LNCAP (cell line): ENCODE measurements at regions not wholly inside any gene's neighbourhood (a gene's known extent, or its start where the extent isn't known, plus 50 kb on each side); places are given as distances from the start of the nearest gene placed in this dataset.

ENCODE experiments used
- CTCF ChIP-seq: fragments of 450-650 bp; IDR thresholded peaks from 2 replicates; pipeline ENCODE4 v1.5.1; 2017; ENCODE audit warnings: mild to moderate bottlenecking

DNA sequence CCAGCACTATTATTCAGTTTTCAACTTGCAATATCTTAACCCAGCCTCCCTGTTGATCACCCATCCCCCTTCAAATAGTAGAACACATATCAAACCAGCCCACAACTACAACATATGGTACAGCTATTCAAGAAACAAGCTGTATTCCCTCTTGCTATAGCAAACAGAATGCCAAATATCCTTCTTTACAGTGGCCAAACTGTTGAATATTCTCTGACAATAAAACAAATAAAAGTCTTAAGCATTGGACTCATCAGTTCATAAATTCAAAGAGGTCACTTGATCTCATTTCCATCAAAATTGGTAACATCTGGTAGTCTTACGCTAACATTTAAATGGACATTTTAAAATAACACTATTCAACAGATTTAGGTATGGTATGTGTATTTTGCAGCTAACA is 350.8 kb downstream of the EFNA5 start:
- TF ChIP-seq CTCF: no peak

- TF ChIP-seq CTCF: no peak
Observed at GRCh38 chr5:107314330-107314729, 356.4 kb downstream of the EFNA5 start.

GRCh38 chr5:107313921-107314320 is 356.8 kb downstream of the EFNA5 start:
- no peak for TF ChIP-seq CTCF

DNA sequence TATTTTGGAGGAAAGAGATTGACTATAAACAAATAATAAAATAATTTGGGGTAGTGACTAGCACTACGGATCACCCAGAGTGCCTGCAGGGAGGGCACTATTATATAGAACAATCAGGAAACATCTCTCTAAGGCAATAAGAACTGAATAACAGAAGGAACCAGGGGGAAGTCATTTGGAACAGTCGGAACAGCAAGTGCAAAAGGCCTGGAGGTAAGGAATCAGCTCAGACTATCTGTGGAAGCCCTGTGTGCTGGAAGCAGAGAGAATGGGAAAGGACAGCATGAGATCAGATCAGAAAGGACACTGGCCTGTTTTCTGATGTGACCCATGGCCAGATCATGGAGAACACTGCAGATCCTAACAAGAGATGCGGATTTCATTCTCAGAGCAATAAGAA is 357.6 kb downstream of the EFNA5 start:
- no peak for TF ChIP-seq CTCF

- TF ChIP-seq CTCF: no peak
Observed at GRCh38 chr5:107310181-107310580, 360.6 kb downstream of the EFNA5 start.

DNA sequence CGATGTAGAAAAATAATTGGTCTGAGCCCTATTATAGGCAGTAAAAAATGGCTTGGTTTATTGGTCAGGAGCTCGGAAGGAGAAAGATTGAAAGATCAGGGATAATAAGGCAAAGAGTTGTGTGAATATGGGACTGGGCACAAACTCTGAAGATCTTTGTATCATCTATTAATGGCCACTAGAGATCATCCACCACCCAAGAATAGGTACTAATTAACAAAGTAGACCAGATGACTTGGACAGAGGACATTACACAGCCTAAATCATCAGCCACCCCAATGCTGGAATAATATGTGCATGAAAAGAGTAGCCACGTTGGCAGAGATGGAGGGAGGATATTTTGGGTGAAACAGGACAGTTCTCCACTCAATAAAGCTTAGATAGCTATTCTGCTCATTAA is 364.1 kb downstream of the EFNA5 start:
- TF ChIP-seq CTCF: no peak

DNA sequence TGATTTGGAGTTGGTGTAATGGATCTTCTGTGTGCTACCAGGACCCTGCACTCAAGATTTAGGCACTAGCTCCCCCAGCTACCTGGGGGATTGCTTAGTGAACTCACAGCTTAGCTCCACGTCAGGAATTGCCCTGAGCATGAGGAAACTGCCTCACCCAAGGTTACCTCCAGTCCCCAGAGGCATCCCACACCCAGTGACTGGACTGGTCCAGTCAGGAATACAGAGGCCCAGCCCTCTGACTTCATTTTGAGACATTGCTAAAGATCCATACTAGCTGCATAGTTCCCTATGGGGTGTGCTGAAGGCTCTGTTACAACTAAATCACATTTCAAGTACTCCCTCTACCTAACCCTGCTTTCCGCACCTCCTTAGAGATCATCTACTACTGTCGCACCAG is 364.7 kb downstream of the EFNA5 start:
- no peak for TF ChIP-seq CTCF

DNA sequence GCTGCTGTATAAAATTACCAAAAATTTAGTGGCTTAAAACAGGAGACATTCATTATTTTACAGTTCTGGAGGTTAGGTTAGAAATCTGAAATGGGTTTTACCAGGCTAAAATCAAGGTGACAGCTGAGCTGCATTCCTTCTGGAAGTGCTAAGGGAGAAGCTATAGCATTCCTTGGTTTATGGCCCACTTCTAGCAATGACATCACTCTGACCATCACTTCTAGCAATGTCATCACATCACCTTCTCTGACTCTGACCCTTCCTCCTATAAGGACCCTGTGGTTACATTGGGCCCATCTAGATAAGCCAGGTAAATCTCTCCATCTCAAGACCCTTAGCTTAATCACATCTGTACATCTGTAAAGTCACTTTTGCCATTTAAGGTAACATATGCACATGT is 366.1 kb downstream of the EFNA5 start:
- no peak for TF ChIP-seq CTCF
